Choroid plexus epithelial cell (primary cell): ENCODE measurements at regions not wholly inside any gene's neighbourhood (a gene's known extent, or its start where the extent isn't known, plus 50 kb on each side); places are given as distances from the start of the nearest gene placed in this dataset.

Source experiments
- DNase-seq: peaks from one replicate; pipeline ENCODE4 v3.0.0-alpha.2; 2010; ENCODE audit warnings: low read depth
- H3K4me3 ChIP-seq: 2 replicates; pipeline ENCODE4 v1.5.1; 2011; ENCODE audit warnings: low read depth, mild to moderate bottlenecking, control low read depth, low read length, moderate library complexity
- CTCF ChIP-seq: conservative IDR thresholded peaks from 2 replicates; pipeline ENCODE4 v1.5.1; 2011; ENCODE audit warnings: low read depth, mild to moderate bottlenecking, control low read depth, inconsistent platforms, low read length, moderate library complexity

DNA sequence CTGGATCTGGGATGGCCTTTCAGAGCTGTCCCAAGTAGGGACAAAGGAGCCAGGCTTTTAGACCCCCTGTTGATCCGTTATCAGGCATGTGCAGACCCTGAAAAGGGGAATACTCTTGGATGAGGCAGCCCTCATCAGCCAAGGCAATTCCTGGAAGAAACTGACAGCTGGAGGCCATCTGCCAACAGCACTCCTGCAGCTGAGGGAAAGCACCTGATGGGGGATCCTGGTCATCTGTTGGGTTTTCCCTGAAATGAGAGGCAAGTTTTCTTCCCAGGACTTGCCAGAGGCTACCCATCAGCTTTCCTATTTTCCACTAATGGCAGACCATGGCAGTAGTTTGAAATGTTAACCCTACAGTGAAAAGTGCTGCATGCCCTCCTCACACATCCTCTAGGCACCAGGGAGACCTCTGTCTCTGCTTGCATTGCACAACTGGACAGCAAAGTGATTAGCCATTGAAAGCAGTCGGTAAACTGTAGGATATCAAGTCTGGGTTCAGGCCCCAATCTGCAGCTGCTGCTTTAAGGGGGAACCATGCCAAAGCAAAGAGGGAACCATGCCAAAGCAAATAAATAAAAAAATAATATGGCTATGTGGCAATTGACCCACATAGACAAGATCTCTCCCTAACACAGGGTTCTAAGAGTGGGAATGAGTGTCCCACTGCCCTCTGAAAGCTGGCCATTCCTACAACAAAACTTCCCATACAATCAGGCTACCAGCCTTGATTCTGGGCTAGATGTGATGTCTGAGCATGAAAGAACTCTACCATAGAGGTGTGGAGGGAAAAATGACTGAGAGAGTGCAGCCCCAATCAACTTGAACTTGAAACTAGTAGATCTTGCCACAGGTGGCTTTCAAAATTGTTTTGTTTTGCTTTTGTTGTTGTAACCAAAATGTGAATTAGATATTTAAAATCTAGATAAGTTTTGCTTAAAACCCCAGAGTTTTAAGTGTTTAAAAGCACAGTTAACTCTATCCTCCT, 232.0 kb upstream of the STT3B start:
- TF ChIP-seq CTCF, result no peak
- no peak overlapping the region for H3K4me3 ChIP-seq
- no peak for DNase-seq

- no peak for TF ChIP-seq CTCF
- H3K4me3 ChIP-seq, result no peak overlapping the region
- DNase-seq, result no peak
Measured at GRCh38 chr3:31302343-31302742, 230.4 kb upstream of the STT3B start.

DNA sequence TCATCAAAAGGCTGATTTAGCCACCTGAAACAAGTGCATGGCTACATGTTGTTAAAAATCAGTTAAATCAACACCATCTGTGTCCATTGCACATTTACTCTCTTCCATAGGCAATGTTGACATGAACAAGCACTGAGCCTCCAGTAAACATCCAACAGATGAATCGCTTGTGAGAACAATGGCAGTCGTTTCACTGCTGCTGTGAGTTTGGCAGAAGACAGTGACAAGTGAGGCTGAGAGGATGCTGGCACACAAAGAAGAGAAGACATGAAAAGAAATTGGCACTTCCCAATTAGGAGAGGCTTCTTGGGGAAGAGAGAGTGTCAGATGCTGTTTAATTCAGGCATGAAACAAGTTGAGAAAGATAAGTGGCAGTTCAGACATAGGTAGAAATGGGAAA, 227.4 kb upstream of the STT3B start:
- no peak for DNase-seq

DNA sequence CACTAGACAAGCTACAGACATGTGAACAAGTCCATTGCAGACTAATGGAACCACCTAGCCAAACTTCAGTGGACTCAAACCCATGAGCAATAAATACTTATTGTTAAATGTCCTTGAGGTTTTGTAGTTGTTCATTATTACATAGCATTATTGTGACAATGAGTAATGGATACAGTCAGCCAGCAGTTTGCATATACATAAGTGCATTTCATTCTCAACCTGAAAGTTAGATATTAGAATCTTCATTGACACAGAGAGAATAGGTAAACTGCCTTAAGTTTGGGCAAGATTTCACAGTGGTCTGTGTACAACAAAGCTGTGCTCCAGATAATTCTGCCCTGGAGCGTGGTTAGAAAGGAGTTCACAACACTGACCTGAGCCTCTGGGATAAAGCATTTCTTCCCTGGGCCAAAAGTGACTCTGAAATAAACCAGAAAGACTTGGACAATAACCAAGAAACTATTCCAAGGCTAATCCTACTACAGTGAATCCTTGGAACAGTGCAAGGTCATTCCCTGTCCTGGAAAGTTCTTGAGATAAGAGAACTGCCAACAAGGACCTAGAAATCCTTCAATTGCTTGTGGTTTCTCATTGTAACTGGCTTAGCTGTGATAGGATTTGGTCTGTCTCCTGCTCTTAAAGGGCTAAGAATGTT, 225.5 kb upstream of the STT3B start:
- no peak for DNase-seq
- TF ChIP-seq CTCF, result no peak
- no peak overlapping the region for H3K4me3 ChIP-seq

More for the DNA sequence above, 227.4 kb upstream of the STT3B start:
- no peak overlapping the region for H3K4me3 ChIP-seq
- no peak for TF ChIP-seq CTCF

DNA sequence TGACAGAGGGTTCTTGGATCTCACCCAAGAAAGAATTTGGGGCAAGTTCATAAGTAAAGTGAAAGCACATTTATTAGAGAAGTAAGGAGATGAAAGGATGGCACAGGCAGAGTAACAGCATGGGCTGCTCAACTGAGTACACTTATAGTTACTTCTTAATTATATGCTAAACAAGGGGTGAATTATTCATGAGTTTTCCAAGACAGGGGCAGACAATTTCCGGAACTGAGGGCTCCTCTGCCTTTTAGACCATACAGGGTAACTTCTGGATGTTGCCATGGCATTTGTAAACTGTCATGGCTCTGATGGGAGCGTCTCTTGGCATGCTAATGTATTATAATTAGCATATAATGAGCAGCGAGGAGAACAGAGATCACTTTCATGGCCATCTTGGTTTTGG, 221.2 kb upstream of the STT3B start:
- DNase-seq, result no peak
- TF ChIP-seq CTCF, result no peak
- H3K4me3 ChIP-seq, result no peak overlapping the region

DNA sequence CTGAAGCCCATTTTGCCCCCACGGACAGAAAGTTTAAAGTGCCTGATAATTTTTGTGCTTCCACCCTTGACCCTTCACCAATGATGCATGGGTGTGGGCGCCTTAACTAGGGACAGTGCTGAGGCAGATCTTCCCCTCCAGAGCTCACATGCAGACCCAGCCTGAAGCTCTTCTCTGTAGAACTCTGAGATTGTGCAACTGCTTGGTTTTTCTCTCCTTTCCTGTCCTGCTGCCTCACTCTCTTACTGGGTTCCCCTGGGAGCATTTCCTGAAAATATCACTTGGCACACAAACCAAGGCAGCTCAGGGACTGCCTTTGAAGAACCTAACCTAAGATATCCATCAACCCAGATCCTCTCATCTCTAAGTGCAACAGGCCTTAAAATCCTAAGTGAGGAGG, 220.3 kb upstream of the STT3B start:
- H3K4me3 ChIP-seq, result no peak overlapping the region
- peak; percentile 68 for DNase-seq
- no peak for TF ChIP-seq CTCF
